ENCODE measurements at regions not wholly inside any gene's neighbourhood (a gene's known extent, or its start where the extent isn't known, plus 50 kb on each side); places are given as distances from the start of the nearest gene placed in this dataset.

DNA sequence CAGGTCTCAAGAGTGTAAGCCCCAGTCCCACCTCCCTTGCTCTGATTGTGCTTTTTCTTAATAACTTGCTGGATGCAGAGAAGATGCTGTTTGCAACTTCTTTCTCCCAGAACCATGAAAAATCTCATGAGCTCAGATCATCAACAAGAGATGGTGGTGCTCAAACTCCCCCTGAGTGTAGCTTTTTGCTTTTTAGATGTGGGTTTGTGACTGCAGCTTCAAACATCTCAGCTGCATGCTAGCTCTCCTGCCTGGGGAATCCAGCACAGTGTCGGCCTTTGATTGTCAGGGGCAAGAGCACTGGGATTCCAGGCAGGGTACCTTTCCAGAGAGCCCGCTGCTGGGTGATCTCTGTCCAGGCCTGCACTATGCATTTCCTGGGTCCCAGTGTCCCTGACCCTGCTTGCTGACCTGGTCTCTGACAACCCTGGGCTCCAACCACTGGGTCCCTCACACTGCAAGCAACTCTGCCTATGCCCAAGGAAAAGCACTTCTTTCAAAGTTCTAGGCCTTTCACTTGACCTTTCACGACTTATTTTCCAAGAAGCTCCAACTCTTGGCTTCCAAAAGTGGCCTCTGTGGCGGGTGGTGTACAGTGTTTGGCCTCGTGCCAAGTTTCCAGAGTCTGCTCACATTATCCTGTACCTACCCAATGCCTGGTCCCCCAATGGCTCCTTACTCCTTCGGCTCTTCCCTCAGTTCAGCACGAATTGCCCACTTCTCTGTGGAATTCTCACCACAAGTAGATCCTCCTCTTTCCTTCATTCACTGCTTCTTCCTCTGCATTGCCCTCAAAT is 69.7 kb upstream of the LY86 start:
- TF ChIP-seq FOXA2 (IDR thresholded peaks at IDR 0.05) (no peak), HNF4A (conservative IDR thresholded peaks at IDR 0.05) (no peak), YY1 (IDR thresholded peaks at IDR 0.05) (no peak), HNF4G (IDR thresholded peaks at IDR 0.05) (no peak), RXRA (IDR thresholded peaks at IDR 0.05) (no peak), FOXA1 (IDR thresholded peaks at IDR 0.05) (no peak), ATF3 (IDR thresholded peaks at IDR 0.05) (no peak), EGR1 (IDR thresholded peaks at IDR 0.05; ENCODE audit: low read depth in 2 of 2) (no peak), GABPA (IDR thresholded peaks at IDR 0.05 in 1 of 2, conservative IDR thresholded peaks at IDR 0.05 in 1 of 2) (no peak), TAF1 (conservative IDR thresholded peaks at IDR 0.05) (no peak)
- TF ChIP-seq, protein P1, sequence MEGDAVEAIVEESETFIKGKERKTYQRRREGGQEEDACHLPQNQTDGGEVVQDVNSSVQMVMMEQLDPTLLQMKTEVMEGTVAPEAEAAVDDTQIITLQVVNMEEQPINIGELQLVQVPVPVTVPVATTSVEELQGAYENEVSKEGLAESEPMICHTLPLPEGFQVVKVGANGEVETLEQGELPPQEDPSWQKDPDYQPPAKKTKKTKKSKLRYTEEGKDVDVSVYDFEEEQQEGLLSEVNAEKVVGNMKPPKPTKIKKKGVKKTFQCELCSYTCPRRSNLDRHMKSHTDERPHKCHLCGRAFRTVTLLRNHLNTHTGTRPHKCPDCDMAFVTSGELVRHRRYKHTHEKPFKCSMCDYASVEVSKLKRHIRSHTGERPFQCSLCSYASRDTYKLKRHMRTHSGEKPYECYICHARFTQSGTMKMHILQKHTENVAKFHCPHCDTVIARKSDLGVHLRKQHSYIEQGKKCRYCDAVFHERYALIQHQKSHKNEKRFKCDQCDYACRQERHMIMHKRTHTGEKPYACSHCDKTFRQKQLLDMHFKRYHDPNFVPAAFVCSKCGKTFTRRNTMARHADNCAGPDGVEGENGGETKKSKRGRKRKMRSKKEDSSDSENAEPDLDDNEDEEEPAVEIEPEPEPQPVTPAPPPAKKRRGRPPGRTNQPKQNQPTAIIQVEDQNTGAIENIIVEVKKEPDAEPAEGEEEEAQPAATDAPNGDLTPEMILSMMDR (IDR thresholded peaks at IDR 0.05; ENCODE audit: low read depth, low read length, missing input control): no peak
- TF ChIP-seq, protein P2, sequence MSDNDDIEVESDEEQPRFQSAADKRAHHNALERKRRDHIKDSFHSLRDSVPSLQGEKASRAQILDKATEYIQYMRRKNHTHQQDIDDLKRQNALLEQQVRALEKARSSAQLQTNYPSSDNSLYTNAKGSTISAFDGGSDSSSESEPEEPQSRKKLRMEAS (IDR thresholded peaks at IDR 0.05): no peak
- TF ChIP-seq, protein P3, sequence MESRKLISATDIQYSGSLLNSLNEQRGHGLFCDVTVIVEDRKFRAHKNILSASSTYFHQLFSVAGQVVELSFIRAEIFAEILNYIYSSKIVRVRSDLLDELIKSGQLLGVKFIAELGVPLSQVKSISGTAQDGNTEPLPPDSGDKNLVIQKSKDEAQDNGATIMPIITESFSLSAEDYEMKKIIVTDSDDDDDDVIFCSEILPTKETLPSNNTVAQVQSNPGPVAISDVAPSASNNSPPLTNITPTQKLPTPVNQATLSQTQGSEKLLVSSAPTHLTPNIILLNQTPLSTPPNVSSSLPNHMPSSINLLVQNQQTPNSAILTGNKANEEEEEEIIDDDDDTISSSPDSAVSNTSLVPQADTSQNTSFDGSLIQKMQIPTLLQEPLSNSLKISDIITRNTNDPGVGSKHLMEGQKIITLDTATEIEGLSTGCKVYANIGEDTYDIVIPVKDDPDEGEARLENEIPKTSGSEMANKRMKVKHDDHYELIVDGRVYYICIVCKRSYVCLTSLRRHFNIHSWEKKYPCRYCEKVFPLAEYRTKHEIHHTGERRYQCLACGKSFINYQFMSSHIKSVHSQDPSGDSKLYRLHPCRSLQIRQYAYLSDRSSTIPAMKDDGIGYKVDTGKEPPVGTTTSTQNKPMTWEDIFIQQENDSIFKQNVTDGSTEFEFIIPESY (IDR thresholded peaks at IDR 0.05): no peak
- TF ChIP-seq, protein P4, sequence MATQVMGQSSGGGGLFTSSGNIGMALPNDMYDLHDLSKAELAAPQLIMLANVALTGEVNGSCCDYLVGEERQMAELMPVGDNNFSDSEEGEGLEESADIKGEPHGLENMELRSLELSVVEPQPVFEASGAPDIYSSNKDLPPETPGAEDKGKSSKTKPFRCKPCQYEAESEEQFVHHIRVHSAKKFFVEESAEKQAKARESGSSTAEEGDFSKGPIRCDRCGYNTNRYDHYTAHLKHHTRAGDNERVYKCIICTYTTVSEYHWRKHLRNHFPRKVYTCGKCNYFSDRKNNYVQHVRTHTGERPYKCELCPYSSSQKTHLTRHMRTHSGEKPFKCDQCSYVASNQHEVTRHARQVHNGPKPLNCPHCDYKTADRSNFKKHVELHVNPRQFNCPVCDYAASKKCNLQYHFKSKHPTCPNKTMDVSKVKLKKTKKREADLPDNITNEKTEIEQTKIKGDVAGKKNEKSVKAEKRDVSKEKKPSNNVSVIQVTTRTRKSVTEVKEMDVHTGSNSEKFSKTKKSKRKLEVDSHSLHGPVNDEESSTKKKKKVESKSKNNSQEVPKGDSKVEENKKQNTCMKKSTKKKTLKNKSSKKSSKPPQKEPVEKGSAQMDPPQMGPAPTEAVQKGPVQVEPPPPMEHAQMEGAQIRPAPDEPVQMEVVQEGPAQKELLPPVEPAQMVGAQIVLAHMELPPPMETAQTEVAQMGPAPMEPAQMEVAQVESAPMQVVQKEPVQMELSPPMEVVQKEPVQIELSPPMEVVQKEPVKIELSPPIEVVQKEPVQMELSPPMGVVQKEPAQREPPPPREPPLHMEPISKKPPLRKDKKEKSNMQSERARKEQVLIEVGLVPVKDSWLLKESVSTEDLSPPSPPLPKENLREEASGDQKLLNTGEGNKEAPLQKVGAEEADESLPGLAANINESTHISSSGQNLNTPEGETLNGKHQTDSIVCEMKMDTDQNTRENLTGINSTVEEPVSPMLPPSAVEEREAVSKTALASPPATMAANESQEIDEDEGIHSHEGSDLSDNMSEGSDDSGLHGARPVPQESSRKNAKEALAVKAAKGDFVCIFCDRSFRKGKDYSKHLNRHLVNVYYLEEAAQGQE (IDR thresholded peaks at IDR 0.05): no peak
- no peak overlapping the region for H3K27ac ChIP-seq (ENCODE audit: low read depth in 1 of 2, low read length in 2 of 2)
- no peaks in the 10 kb centered on the region for H3K9me3 ChIP-seq (ENCODE audit: control insufficient read depth in 4 of 4, low read length in 3 of 4)
- no peak overlapping the region for H3K4me3 ChIP-seq (ENCODE audit: low read depth in 1 of 3, low read length in 3 of 3)
- no peak for DNase-seq (ENCODE audit: low spot score)
- WGBS: 42% methylated on average over 7 of the region's 7 CpGs
- no peaks in the 10 kb centered on the region for H3K4me1 ChIP-seq (ENCODE audit: control insufficient read depth in 4 of 4, insufficient read depth in 4 of 4, low read length in 3 of 4)
- no peaks in the 10 kb centered on the region for H3K36me3 ChIP-seq (ENCODE audit: control insufficient read depth in 4 of 4, insufficient read depth in 3 of 4, low read depth in 1 of 4, low read length in 3 of 4)
- H3K27me3 ChIP-seq (ENCODE audit: control insufficient read depth in 4 of 4, insufficient read depth in 4 of 4, low read length in 3 of 4): peaks cover 0 to 7% (median 2%) of the 10 kb centered on the region in 4 donors
- no peak overlapping the region for H3K9ac ChIP-seq (ENCODE audit: low read depth in 1 of 2, low read length in 2 of 2)

All from liver (tissue), 8 donors.